Stimulated activated CD8-positive, alpha-beta memory T cell treated with anti-CD3 and anti-CD28 coated beads, Interleukin-15, amount 100 ng/mL, for 1 hour (primary cell): ENCODE measurements at regions not wholly inside any gene's neighbourhood (a gene's known extent, or its start where the extent isn't known, plus 50 kb on each side); places are given as distances from the start of the nearest gene placed in this dataset.

ENCODE experiments used
- DNase-seq: peaks from one replicate; pipeline ENCODE4 v3.0.0-alpha.2; 2020; ENCODE audit warnings: low read depth

DNA sequence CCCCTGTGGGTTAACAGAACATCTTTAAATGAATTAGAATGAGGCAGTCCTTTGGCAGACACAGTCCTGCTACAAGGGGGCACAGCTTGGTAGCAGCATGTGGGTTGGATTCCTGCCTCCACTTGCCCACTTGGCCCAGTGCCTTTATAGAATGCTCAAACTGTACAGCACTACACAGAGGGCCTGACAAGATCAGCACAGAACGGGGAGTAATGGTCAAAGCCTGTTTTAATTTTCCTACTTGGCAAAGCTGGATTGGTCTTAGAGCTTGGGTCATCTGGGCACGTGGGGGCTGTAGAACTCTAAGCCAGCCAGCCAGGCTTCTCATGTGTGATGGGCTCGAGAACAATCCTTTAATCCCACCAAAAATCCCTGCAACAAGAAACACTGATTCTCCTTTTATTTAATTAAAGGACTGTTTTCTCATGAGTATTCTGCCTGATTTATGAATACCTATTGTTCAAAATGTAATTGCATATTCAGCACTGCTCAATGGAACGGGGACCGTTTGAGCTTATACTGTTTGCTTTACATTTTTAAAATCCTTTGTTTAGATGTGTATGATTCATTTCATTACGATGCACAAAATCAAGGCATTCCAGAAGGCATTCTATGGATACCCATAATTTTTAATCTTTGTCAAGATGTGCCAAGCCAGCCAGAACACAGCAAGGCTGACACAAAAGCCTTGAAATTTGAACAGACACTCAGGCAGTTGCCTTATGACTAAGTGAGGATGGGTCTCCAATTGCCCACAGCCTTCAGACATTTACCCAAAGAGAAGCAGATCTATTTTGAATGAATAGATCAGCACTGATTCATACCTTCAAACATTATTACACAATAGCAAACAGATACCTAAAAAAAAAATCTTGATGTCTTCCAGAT is 249.3 kb upstream of the TGFBR2 start:
- no peak for DNase-seq

DNA sequence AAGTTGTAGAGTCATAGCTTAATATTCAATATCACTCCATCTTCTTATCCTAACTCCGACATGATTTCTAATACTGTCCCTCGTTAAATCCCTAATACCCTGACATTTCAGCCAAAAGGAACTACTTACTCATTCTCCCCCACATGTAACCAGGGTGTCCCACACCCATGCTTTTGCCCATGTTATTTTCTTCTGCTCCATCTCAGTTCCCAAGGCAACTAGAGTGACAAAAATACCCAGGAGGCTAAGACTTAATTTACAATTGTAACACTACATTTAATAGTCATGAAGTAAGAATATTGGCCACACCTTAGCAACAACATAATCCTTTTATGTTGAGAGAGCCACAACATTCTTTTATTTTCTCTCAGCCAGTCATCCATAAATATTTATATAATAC is 248.5 kb upstream of the TGFBR2 start:
- DNase-seq: no peak

- no peak for DNase-seq
Observed at GRCh38 chr3:30358871-30359270, 247.5 kb upstream of the TGFBR2 start.

DNA sequence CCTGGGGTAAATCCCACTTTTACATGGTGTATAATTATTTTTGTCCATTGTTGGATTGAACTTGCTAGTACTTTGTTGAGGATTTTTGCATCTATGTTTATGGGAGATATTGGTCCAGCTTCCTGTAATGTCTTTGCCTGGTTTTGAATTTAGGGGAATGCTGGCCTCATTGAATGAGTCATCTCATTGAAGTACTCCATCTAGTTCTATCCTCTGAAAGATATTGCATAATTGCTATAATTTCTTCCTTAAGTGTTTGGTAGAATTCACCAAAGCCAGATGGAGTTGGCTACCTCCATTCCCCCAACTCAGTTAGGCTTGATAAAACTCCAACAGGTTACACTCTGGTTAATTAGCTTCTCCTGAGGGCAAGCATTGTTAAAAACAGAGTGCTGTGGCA is 237.4 kb upstream of the TGFBR2 start:
- no peak for DNase-seq

DNA sequence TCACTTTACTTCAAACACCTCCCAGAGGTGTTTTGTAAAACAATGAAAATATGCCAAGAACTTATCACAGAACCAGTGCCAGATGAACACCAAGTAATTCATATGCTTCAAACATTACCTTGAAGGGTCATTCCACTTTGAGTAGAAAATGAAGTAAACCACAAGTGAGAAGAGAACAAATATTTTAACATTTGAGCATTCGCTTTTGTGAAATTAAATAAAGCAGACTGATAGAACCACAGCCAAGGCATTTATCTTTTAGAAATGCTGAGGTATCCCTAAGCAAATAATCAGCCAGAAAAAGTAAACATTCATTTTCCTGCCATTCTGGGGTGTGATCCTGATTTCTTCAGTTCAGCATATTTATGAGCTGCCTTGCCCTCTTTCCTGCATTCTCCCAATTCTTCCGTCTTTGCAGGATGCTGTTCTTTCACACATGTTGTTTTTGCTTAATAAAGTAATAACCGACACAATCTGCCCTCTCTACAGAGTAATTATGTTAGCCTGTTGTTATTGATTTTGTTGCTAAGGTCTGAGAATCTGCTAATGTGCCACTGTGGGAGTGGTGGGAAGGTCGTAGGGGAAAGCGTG is 235.6 kb upstream of the TGFBR2 start:
- DNase-seq: no peak

DNA sequence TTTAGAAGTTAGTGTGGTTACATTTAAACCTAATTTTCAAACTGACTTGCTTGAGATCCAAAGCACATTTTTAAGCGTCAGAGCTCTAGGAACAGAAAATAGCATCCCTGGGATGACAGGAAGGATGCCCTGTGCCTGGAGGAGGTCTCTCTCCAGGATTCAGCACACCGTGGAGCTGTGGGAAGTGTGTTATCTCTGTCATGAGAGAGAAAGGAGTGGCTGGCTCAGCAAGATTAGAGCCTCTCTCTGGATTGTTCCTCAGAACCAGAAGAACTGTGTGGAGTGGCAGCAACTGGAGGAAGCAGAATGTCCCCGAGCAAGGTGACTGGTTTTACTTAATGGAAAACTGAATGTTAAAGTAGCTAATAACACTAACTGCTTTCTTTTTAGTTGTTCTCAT is 233.6 kb upstream of the TGFBR2 start:
- DNase-seq: no peak

- no peak for DNase-seq
Observed at GRCh38 chr3:30384546-30385072, 221.8 kb upstream of the TGFBR2 start.

DNA sequence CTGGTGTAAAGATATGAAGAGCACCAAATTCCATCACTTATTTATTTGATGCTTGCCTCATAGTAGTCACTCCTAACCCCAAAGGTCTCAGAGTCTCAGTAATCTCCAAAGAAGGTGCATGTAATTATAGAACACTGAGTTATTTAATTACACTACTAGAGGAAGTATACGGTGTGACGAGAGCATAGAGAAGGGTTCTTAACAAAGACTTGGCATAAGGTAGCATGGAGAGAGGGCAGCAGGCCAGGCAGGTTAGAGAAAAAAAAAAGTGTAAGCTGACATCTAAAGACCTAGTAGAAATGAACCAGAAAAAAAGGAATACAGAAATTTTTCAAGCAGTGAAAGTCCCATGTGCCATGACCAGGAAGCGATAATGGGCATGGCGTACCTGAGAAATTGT is 213.3 kb upstream of the TGFBR2 start:
- DNase-seq: no peak

DNA sequence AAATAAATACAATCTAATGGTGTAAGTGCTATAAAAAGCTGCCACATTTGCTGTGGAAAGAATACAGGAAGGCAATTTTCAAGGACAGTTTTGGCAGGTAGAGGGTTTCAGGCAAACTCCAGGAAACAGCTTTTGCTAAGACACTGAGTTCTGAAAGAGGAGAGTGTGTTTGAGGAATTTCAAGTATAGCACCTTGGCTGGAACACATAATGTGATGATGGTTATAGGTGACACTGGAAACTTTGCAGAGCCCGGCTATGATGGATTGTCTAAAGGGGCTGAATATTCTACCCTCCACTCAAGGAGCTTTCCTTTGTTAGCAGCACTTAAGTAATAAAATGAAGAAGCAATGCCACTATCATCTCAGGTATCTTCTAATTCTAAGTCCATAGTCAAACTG is 209.4 kb upstream of the TGFBR2 start:
- no peak for DNase-seq

DNA sequence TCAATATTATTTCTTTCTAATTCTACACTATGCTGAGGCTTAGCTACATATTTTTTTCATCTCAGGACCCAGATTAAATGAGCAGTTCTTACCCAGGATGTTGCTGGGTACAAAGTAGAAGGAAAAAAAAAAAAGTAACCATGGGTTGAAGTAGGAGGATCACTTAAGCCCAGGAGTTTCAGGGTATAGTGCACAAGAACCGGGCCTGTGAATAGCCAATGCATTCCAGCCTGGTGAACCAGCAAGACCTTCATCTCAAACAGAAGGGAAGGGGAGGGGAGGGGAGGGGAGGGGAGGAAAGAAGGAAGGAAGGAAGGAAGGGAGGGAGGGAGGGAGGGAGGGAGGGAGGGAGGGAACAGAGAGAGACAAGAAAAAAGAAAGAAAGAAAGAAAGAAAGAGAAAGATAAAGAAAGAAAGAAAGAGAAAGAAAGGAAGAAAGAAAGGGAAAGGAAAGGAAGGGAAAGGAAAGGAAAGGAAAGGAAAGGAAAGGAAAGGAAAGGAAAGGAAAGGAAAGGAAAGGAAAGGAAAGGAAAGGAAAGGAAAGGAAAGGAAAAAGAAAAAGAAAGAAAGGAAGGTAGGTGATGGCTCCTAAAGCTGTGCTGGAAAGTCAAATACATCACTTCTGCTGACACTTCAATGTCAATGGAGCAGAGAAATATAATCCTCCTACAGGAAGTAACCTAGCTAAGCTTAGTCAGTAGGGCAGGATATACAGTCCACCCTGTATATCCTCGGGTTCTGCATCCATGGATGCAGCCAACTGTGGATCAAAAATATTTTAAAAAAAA is 206.8 kb upstream of the TGFBR2 start:
- DNase-seq: no peak

GRCh38 chr3:30400926-30401325 is 205.5 kb upstream of the TGFBR2 start:
- DNase-seq: no peak

- no peak for DNase-seq
Observed at GRCh38 chr3:30401971-30402370, 204.4 kb upstream of the TGFBR2 start.

DNA sequence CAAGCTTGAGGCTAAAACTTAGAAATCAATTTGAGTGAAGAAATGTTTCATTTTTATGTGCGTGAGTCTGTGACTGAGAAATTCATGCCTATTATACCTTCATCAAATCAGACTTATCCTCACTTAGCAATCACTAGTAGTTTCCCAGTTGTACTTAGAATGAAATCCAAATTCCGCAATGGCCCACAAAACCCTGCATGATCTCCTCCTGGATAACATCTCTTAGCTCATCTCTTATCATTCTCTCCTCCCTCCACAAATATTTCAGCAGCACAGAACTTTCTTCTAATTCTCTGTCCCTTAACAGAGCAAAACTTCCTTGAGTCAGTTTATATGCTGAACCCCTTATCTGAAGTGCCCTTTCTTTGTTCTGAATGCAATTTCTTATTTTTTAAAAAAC is 198.8 kb upstream of the TGFBR2 start:
- no peak for DNase-seq

DNA sequence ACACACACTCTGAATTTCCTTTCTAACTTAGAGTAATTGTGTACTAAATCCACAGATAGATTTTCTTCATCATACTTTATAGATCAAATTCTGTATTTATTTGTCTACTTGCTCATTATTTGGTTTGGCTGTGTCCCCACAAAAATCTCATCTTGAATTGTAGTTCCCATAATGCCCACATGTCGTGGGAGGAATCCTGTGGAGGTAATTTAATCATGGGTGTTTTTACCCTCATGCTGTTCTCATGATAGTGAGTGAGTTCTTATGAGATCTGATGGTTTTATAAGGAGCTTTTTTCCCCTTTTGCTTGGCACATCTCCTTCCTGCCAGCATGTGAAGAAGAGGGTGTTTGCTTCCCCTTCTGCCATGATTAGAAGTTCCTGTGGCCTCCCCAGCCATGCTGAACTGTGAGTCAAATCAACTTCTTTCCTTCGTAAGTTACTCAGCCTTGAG is 198.3 kb upstream of the TGFBR2 start:
- DNase-seq: no peak

DNA sequence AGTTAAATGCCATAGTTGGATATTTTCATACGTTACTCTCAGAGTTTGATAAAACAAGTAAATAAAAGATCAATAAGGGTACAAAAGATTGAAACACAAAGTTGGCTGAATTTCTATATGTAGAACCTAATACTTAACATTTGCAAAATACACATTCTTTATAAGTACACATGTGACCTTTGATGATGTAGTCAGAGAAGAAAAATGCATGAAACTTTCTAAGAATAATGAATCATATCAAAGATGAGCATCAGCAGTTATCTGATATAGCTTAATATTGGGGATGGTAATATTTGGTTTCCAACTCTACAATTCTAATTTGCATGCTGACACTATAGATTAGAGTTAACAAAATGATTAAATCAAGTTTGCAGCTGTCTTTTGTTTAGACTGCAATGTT is 188.0 kb upstream of the TGFBR2 start:
- no peak for DNase-seq

DNA sequence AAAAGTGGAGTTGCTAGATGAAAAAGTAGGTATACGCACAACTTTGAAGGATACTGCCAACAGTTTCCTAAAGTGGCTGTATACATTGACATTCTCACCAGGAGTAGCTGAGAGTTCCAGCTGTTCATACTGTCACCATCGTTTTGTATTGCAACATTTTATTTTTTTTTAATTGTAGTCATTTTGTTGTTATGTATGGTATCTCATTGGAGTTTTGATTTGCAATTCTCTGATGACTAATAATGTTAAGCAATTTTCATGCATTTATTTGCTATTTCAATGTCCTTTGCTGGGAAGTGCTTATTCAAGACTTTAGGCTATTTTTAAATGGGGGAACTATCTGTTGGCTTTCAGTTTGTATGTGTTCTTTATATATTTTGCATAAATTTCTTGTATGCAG is 185.1 kb upstream of the TGFBR2 start:
- DNase-seq: no peak

DNA sequence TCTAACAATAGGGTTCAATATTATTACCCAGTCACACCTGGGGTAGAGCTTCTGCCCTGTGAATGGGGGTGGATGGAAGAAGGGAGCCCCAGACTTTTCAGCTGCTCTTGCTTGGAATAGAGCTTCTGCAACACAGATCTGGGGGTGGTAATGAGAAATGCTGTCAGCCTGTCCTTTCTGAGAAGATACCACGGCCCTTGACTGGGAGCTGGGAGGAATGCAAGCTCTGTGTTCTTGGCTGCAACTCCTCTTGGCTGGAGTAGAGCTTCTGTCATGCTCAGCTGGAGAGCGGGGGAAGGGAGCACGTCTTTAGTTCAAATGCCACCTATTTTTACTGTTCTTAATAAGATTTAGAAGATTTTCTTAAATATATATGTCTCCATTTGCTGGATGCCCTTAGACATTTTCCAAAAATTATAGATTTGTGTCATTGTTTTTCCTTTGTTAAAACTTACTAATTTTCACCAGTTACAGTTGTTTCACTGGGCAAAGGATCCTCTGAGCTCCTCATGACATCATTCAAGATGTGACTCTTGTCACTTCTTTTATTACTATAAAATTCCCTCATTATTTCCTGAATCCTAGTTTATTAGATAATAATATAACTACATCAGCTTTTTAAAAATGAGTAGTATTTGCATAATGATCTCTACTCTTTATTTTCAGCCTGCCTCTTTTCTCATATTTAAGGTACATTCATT is 180.0 kb upstream of the TGFBR2 start:
- DNase-seq: no peak

DNA sequence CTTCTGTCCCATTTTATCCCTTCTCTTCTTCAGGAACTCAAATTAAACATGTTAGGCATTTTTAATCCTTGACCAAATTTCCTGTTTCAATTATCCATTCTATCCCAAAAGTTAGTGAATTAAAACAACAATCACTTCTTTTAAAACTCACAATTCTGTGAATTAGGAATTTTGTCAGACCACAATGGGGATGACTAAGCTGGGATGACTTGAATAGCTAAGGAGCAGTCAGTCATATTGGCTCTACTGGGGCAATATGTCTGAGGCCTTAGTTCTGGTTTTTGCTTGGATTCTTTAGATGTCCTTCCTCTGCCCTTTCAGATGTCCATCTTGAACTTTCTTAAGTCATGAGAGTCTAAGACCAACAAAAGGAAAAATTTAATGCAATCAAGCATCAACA is 178.2 kb upstream of the TGFBR2 start:
- DNase-seq: no peak

DNA sequence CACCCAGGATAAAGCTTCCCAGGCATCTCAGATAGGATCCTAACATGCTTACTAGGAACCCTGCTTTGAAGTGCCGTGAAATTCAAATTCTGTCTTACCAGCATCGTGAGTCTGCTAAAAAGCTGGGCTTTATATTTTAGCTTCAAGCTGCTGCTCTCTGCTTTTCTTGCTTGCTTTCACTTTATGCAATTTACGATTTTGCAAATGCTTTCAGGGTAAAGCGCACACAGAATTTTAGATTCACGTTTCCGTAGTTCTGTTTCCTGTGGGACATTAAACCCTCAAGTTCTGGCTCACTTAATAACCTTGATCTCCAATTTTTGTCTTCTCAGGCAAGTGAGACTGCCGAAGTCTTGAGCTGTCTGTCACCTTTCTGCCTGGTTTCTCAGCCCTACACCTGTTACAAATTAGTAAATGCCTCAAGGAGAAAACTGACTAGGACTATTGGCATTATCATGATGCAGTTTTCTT is 170.5 kb upstream of the TGFBR2 start:
- no peak for DNase-seq

GRCh38 chr3:30437171-30437601 is 169.2 kb upstream of the TGFBR2 start:
- no peak for DNase-seq

- no peak for DNase-seq
Observed at GRCh38 chr3:30438126-30438525, 168.3 kb upstream of the TGFBR2 start.
